HG02759 (cell line): ENCODE measurements at regions not wholly inside any gene's neighbourhood (a gene's known extent, or its start where the extent isn't known, plus 50 kb on each side); places are given as distances from the start of the nearest gene placed in this dataset.
"Not testable (repeated sequence)": the region's sequence is repeated elsewhere in the genome, so short reads cannot be mapped to it uniquely, and the experiment has no call there.

Experiments used
- ATAC-seq: cut with Tn5 transposase; IDR thresholded peaks from one replicate; pipeline ENCODE4 v1.9.1; 2021; ENCODE audit warnings: mild to moderate bottlenecking, moderate library complexity; ENCODE audit not compliant: unreplicated experiment

DNA sequence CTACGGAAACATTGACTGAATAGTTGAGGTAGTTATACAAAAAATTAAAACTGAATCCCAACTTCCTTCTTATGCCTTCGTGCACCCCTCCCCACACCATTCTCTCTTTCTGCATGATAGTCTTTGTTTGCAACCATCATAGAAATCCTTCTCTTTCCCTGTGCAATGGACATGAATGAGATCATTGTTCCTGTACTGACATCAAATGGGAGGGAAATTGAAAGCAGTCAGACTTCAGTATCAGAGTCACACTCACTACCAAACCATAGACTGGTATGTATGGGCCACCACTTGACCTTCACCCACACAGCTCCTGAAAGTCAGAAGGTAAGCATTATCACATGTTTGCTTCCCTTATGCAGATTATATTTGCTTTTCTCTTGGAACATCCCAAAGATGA is 782.8 kb downstream of the BCL11A start:
- ATAC-seq, result no peak

DNA sequence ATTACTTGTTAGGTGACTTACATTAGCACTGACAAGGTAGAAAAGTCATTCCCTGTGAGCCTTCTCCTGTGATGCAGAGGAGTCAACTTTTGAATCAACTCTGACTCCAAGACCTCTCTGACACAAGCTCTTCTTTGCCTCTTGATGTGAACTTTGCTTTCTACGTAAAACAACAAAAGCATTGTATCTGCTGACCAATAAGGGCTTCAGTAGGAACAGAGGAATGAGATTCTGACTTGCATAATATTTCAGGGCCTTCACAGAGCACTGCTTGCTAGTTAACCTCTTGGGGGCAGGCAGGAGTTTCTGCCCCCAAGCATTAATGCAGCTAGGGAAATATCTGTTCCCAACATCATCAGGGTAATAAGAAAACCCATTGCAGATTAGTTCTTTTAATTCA is 791.5 kb downstream of the BCL11A start:
- no peak for ATAC-seq

DNA sequence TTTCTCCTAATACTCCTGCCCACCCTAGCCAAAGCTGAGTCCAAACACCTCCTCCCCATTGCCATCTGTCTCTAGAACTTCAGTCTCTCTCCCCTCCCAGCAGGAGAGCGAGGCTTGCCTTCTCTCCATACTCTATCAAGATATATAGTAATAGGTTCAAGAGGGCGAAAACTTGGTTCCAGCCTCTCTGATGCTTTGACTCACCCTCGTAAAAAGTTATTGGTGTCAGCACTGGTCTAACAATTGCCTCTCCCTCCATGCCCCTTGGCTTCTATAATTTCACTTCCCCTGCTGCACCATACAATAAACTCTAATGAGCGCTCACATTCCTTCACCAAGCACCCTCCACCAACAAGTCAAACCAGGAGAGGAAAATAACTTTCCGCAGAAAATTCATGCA is 797.3 kb downstream of the BCL11A start:
- no peak for ATAC-seq

DNA sequence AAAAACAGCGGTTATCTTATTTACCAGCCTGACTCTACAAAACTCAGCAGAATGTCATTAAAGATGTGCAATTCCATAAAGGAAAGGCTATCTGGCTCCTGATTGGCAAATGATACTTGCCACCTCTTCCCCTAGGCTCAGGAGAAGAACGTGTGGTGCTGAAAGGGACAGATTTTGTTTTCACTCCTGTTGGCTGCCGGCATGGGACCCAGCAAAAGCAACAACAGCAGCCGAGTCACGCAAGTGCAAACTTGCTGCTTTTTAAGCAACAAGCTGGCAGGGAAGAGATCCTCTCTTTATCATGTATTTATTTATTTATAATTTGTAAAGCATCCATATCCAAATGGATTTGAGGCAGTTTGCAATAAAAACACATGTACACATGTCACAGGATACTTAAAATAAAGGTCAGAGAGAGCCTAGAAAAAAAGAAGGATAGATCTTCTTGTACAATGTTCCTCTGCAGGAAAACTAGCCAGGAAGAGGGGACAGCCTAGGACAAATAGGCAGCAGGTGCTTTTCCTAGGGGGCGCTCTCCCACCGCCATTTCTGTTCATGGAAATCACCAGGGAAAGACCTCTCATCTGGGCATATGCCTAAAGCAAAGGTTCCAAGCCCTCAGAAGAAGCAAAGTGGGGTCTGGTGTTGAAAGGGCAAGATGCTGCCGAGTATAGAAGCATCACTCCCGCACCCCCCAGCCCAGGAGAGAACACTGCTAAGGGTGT is 799.3 kb downstream of the BCL11A start:
- no peak for ATAC-seq

DNA sequence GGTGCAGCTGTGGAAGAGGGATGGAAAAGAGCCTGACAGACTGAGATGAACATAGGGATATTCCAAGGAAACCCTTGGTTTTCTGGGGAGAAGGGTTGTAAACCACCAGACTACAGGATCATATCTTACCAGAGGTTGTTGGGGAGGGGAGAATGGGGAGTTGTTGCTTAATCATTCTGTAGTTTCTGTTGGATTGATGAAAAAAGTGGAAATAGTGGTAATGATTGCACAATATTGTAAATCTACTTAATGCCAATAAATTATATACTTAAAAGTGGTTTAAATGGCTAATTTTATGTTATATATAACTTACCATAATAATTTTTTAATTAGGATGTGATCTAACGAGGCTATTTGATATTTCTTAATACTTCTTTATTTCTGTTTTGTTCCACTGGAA is 800.9 kb downstream of the BCL11A start:
- ATAC-seq, result no peak

DNA sequence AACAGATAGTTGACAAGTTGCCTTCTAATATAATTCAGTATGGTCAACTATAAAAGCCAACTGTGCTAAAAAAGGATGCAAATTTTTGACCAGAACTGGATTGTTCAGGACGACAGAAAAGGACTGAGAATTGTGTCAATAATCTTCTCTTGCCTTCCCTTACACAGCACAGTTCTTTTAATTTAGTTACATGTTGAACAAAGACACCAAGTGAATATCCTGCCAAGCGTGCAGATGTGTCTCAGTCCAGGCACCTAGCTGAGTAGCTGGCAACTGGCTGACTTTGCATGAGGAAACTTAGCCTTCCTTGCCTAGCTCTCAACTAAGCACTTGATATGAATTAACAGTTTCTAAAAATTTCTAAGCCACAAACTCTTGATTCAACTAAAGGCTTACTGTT is 801.4 kb downstream of the BCL11A start:
- no peak for ATAC-seq

DNA sequence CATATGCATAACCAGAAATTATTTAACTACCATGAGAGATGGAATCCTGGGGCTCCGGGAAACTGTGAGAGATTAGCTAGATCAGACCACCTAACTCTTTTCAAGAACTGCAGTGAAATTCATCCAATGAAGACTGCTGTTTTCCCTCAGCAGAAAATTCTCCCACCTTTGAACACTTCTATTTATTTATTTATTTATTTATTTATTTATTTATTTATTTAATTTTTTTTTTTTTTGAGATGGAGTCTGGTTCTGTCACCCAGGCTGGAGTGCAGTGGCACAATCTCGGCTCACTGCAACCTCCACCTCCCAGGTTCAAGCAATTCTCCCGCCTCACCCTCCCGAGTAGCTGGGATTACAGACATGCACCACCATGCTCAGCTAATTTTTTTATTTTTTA is 802.2 kb downstream of the BCL11A start:
- ATAC-seq, result not testable (repeated sequence)

DNA sequence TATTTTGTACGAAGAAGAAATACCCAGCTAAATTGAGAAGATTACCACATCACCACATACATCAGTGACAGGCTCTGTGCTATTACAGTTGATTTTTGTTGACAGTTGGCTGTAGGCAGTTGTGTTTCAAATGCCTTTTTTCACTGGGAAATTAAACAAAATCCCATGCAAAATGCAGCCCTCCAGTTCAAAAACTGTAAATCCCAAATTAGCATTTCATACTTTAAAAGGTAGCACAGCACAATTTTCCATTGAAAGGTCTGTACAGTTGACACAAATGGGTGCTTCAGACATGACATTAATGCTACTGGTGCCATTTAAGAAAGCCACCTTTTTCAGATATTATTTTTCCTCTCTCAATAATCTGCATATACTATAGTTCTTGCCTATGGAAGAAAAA is 807.2 kb downstream of the BCL11A start:
- ATAC-seq, result no peak

DNA sequence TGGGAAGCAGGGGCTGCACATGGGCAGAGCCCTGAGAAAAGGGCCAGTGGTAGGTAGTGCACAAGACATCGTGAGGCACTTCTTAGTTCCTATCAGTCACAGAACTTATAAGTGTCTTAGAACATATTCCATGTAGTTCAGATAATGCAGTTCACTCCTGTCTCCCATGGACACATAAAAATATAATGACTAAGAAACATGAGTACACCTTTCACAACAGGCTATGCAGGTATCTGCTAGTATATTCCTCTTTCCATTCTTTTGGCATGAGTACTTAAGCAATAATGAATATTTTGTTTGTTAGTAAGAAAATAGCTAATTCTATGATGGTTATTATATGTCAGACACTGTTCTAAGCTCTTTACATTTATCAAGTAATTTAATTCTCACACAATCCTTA is 808.4 kb downstream of the BCL11A start:
- no peak for ATAC-seq

DNA sequence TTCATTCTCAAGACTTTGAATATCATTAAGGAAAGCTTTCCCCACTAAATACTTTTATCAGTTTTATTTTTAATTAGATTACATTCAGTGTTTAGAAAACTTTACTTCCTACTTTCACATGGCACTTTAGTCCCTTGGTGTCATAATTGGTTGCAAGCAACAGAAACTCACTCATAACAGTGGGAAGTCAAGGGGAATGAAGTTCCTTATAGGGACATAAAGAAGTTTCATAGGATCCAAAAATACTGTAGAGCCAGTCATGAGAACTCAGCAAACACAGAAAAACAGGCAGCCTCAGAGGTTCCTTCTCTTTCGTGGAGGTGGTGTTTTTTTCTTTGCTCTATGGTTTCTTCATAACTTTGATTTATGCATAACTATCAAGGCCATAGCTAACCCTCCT is 809.0 kb downstream of the BCL11A start:
- no peak for ATAC-seq

DNA sequence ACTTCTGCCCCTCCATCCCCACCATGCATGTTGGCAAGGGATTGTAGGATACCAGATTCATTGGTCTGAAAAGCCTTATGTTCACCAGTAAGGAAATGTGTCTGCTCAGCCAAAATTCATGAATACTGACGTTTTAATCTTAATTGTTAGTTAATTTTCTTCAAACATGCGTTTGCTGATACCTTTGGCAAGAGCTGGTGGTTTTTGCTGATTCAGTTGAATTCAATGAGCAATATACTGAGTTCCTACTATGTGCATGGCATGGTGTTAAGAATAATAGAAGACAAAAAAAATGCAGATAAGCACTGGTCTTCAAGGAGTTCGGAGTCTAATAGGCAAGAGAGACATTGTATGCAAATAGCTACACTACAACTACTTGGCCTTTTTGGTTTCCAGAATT is 811.6 kb downstream of the BCL11A start:
- no peak for ATAC-seq

DNA sequence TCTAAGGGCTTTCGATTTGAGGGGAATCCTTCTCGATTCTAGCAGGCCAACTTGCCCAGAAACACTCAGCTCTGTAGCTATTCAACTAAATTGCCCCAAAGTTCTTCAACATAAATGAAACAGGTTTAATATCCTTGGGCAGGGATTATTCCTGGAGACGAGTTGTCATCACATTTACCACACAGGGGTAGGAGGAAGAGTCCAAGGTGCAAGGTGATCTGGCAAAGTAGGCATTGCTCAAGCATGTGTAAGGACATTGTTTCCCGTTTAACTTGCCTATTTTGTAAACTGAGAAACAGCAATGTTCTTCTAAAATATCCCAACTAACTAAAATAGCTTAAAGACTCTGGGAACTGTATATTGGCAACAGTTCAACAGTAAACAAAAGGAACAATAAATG is 814.3 kb downstream of the BCL11A start:
- ATAC-seq, result no peak

DNA sequence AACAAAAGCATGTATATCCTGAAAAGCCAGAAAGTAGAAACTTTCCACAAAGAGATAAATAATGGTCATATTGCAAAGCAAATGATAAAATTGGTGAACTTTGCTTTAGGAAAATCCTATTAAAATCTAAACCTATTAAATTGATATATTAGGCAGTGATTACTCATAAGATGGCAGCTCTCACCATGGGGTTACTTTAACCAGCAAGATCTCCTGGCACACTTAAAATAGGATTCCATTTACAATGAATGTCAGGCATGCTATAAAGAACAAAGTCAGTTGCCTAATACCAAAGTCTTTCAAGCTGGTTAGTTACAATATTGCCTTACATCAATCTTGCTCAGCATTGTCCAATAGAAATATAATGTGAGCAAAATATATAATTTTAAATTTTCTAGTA is 816.2 kb downstream of the BCL11A start:
- no peak for ATAC-seq

DNA sequence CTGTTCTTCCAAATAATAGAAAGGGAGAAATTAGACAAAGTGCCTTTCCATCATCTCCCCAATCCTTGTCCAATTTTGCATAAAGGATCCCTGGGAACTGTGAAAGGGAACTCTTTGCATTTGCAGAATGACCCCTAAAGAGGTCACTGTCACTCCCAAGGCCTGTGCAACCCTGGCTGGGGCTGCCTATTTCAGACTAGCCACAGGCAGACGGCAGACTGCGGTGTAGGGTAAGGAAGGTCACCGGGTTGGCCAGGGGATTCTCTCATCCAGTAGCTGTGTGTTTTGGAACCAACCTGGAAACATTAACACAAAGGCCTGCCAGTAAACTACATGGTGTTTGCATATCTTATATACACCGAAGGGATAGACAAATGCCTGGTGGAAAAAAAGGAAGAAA is 818.7 kb downstream of the BCL11A start:
- no peak for ATAC-seq

DNA sequence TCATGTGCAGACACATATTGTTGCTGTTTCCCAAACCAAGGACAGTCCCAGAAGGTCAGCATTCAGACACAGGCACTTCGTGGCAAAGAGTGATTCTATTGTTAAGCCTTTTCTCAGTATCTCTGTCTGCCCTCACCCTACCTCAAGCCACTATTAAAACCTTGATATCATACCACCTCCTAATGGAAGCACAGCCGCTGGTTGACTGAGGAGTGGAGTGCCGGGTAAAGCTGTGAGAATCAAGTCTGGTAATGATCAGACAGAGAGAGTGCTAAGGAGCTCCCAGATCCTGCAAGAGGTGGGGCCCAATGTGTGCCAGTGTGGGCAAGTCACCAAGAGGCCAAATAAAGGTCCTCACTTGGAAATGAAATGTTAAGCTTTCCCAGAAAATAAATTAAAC is 819.5 kb downstream of the BCL11A start:
- ATAC-seq, result no peak

DNA sequence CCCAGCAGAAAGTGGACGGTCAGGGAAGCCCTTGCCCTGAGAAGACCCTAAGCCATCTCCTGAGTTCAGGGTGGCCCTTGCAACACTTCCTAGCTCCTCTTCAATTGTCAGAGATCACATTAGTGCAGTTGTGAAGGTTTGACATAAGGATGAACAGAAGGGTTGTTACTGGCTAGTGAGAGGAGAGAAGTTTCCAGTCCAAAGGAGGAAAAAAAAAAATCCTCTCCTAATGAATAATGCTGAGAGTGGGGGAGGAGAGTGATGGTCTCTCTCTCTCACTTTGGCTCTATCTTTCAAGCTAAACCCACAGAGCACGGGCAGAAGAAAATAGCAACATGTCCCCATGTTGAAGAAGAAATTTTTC is 819.9 kb downstream of the BCL11A start:
- no peak for ATAC-seq

DNA sequence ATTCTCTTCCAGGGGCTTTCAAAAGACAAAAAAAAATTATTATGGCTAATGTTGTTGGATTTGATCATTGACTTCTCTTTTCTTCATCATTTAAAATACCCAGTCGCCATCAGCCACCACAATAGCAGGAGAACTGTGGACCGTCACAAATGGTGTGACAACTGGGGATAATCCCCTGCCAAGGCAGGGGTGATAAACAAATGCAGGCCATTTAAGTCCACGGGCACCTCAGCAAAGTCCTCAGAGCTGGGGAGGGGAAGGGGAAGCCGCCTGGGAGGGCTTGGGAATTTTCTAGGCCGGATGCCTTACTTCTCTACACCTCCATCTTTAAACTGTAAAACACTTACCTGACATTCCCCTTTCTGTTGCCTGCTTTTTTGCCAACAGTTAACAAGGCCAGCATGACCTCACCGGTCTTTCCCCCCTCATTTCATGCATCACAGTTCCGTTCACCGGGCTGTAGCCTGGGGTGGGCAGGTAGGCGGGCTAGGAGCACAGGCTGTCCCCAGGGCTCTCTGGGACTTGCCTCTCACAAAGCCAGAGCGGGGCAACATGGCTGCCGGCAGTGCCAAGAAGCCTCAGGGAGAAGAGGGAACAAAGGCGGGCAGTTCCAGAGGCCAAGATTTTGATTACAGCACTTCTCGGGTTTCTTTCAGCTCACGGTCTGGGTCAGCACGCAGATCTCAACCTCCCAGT is 820.4 kb downstream of the BCL11A start:
- ATAC-seq, result no peak

DNA sequence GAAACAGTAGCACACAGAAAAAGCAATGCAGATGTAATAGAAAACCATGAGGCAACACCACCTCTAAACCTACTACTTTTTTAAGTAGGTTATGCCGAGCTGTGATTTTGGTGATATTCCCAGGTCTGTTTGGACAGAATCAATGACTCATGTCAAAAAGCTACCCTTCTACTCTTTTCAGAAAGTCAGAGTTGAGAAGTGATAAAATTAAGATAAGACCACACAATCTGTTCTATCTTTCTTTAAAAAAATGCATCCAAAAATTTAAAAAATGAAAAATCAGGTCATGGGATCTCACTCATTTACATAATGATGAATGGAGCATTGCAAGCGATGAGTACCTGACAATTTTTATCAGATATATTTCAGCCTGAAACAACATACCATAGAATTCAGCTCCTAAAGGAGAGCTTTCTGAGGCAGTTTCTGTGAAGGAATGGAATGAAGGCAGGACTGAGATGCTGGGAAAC is 826.3 kb downstream of the BCL11A start:
- no peak for ATAC-seq

DNA sequence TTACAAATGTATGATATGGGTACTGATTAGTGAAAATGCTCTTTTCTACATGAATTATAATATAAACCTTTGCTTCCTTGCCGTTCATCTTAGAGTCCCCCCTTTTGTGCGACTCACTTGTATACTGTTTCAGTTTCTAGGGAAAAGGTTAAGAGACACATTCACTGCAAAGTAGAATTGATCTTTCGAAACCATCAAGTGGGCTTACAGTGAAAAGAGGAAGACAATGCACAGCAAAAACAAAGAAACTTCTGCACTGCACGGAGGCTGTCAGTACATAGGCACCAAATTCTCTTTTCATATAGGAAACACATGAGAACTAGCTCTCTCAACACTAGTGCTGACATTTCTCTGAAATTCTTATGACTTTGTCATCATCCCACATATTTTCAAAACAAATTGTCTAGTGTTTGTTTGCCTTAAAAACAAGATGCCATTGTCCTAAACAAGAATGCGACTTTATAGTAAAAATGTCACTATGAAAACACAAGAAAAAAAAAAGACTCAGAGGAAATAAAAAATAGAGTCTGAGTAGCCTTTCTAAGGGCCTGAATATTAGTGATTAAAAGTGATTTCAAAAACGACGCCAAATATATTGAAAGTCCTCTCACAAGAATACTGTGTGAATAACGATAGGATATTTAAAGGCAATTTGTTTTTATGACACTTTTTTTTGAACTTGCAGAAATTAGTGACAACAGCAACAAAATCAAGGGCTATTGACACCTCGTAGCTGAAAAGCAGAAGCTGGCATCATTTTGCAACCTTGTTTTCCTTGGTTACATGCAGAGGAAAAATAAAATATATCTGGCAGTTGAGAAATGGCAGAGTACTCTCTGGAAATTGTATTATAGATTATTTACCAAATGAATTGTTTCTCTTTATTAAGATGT is 827.0 kb downstream of the BCL11A start:
- ATAC-seq, result no peak

DNA sequence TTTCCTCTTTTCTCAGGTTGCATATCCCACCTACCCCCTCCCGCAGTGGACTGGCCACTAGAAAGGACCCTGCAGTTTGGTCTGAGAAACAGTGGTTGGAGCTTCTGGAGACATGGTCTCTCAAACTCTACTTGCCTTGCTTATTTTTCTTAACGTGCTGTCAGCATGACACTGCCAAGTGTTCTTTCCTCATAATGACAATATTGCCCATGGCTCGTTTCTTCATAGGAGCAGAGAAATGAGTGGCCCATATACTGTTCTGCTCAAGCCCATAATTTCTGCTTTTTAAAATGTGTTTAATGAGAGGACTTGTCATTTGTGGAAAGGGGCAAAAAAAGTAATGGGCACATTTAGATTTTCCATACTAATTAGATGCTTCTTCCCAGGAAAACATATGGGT is 828.7 kb downstream of the BCL11A start:
- no peak for ATAC-seq

DNA sequence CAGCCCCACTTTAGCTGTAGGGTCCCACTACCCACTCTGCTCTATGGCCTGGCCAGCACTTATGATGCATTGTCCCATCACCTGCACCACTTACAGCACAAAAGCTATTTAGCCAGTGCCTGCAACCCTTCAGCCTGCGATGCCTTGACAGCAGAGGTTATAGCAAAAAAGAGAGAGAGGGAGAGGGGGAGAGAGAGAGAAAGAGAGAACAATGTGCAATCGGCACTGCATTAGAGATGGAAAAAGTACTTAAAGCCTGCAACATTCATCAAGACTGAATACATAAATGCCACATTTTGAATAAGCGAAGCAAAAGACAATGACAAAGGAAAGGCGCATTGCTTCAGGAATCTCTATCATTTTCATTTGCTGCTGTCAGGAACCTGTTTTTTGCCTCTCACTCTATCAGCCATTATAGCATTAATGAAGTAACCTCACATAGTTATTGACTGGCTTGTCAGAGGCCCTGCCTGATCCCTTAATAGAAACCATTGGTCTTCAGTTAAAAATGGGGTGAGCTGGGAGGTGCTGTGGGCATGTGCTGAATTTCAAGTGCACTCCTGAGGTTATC is 833.1 kb downstream of the BCL11A start:
- ATAC-seq, result no peak
